ENCODE measurements at regions not wholly inside any gene's neighbourhood (a gene's known extent, or its start where the extent isn't known, plus 50 kb on each side); places are given as distances from the start of the nearest gene placed in this dataset.

GRCh38 chr1:93023281-93023680 lies 55.8 kb upstream of the MTF2 start (continued):
- TF ChIP-seq, protein P1, sequence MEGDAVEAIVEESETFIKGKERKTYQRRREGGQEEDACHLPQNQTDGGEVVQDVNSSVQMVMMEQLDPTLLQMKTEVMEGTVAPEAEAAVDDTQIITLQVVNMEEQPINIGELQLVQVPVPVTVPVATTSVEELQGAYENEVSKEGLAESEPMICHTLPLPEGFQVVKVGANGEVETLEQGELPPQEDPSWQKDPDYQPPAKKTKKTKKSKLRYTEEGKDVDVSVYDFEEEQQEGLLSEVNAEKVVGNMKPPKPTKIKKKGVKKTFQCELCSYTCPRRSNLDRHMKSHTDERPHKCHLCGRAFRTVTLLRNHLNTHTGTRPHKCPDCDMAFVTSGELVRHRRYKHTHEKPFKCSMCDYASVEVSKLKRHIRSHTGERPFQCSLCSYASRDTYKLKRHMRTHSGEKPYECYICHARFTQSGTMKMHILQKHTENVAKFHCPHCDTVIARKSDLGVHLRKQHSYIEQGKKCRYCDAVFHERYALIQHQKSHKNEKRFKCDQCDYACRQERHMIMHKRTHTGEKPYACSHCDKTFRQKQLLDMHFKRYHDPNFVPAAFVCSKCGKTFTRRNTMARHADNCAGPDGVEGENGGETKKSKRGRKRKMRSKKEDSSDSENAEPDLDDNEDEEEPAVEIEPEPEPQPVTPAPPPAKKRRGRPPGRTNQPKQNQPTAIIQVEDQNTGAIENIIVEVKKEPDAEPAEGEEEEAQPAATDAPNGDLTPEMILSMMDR (IDR thresholded peaks at IDR 0.05 in 2 of 3, conservative IDR thresholded peaks at IDR 0.05 in 1 of 3; ENCODE audit: borderline replicate concordance in 1 of 3, insufficient read depth in 1 of 3, low read depth in 2 of 3, low read length in 2 of 3), result no peak
- TF ChIP-seq POLR2AphosphoS5 (IDR thresholded peaks at IDR 0.05; ENCODE audit: low read depth, low read length), result no peak
- TF ChIP-seq, protein P2, sequence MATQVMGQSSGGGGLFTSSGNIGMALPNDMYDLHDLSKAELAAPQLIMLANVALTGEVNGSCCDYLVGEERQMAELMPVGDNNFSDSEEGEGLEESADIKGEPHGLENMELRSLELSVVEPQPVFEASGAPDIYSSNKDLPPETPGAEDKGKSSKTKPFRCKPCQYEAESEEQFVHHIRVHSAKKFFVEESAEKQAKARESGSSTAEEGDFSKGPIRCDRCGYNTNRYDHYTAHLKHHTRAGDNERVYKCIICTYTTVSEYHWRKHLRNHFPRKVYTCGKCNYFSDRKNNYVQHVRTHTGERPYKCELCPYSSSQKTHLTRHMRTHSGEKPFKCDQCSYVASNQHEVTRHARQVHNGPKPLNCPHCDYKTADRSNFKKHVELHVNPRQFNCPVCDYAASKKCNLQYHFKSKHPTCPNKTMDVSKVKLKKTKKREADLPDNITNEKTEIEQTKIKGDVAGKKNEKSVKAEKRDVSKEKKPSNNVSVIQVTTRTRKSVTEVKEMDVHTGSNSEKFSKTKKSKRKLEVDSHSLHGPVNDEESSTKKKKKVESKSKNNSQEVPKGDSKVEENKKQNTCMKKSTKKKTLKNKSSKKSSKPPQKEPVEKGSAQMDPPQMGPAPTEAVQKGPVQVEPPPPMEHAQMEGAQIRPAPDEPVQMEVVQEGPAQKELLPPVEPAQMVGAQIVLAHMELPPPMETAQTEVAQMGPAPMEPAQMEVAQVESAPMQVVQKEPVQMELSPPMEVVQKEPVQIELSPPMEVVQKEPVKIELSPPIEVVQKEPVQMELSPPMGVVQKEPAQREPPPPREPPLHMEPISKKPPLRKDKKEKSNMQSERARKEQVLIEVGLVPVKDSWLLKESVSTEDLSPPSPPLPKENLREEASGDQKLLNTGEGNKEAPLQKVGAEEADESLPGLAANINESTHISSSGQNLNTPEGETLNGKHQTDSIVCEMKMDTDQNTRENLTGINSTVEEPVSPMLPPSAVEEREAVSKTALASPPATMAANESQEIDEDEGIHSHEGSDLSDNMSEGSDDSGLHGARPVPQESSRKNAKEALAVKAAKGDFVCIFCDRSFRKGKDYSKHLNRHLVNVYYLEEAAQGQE (IDR thresholded peaks at IDR 0.05; ENCODE audit: low read depth), result no peak
- no peak for TF ChIP-seq TCF7L2 (IDR thresholded peaks at IDR 0.05; ENCODE audit: borderline replicate concordance, extremely low read depth, insufficient read depth, insufficient read length)
- no peak for TF ChIP-seq MAX (IDR thresholded peaks at IDR 0.05)

DNA sequence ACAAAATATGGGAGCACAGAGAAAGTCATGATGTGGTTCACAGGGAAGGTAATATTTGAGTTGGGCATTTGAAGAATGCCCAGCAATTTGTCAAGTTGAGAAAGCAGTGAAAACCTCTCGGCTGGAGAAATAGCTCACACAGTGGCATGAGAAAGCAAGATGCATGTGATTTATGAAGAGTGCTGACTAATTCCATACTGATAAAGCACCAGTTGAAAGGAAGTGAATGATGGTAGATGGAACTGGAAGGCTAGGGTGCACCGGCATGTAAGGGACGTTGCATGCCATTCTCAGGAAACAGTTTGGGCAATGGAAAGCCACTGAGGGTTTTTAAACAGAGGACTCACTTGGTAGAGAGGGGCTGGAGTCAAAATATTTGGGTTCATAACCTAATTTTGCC lies 53.5 kb upstream of the MTF2 start:
- POLR2A ChIA-PET, result no interaction called here
- CTCF ChIA-PET, result no interaction called here
- intact Hi-C loops (cut with micrococcal nuclease), result no loop called here
- Histone ChIP-seq H3K9me3 (ENCODE audit: control insufficient read depth in 1 of 2, insufficient read depth in 1 of 2, low read depth in 1 of 2, low read length in 2 of 2) (no peaks in the 10 kb centered on the region), H3K9ac (ENCODE audit: low read length) (no peak overlapping the region), H3K9me2 (ENCODE audit: insufficient read depth) (no peaks in the 10 kb centered on the region), H4K20me1 (ENCODE audit: insufficient read depth) (no peaks in the 10 kb centered on the region), H3K4me2 (ENCODE audit: low read length) (no peak overlapping the region), H3K4me3 (replicated peaks in 1 of 2; ENCODE audit: low read depth in 1 of 2, low read length in 2 of 2) (no peak overlapping the region), H3K36me3 (ENCODE audit: control insufficient read depth in 1 of 2, insufficient read depth in 2 of 2, low read length in 2 of 2) (no peaks in the 10 kb centered on the region), H2AFZ (ENCODE audit: low read depth, low read length, poor library complexity, severe bottlenecking) (no peak overlapping the region), H3K27ac (ENCODE audit: low read depth, low read length) (no peak overlapping the region), H3K27me3 (ENCODE audit: insufficient read depth, low read length) (no peaks in the 10 kb centered on the region; the same call in 1 of the 2 replicates), H3K4me1 (ENCODE audit: control insufficient read depth in 1 of 2, insufficient read depth in 2 of 2, low read length in 2 of 2) (no peaks in the 10 kb centered on the region), H3K79me2 (ENCODE audit: insufficient read depth, low read length) (no peaks in the 10 kb centered on the region)
- no peak for DNase-seq (ENCODE audit: low read depth, low spot score)
- BruUV-seq (replicated peaks), result no TSS peak
- RAD21 ChIA-PET (ENCODE audit: low non-redundant PET in 1 of 2, low total read pairs in 2 of 2, uncharacterized antibody in 2 of 2, unreplicated experiment in 2 of 2), result no interaction called here
- TF ChIP-seq SIN3A (IDR thresholded peaks at IDR 0.05; ENCODE audit: low read depth) (no peak), SP1 (IDR thresholded peaks at IDR 0.05; ENCODE audit: low read depth) (no peak), POLR2A (IDR thresholded peaks at IDR 0.05; ENCODE audit: borderline replicate concordance, extremely low read depth, insufficient read depth, insufficient read length) (no peak), EGR1 (IDR thresholded peaks at IDR 0.05; ENCODE audit: low read depth) (no peak), YY1 (IDR thresholded peaks at IDR 0.05; ENCODE audit: extremely low read depth, insufficient replicate concordance, low read depth, low read length) (no peak), ZBTB33 (IDR thresholded peaks at IDR 0.05; ENCODE audit: extremely low read depth, insufficient replicate concordance, low read length) (no peak)
- TF ChIP-seq, protein P1 (IDR thresholded peaks at IDR 0.05 in 2 of 3, conservative IDR thresholded peaks at IDR 0.05 in 1 of 3; ENCODE audit: borderline replicate concordance in 1 of 3, insufficient read depth in 1 of 3, low read depth in 2 of 3, low read length in 2 of 3), result no peak
- ATAC-seq, result no peak
